GM23338 (cell line): ENCODE measurements at regions not wholly inside any gene's neighbourhood (a gene's known extent, or its start where the extent isn't known, plus 50 kb on each side); places are given as distances from the start of the nearest gene placed in this dataset.

Source experiments
- ATAC-seq: fragments of 200-7000 bp; cut with Tn5 transposase; 3 replicates; pipeline ENCODE4 v1.9.1; 2020
- DNase-seq: peaks from one replicate; pipeline ENCODE4 v3.0.0-alpha.2; 2015; ENCODE audit warnings: low spot score
- H2AFZ ChIP-seq: fragments of 200-600 bp; sonication (generic); 2 replicates; pipeline ENCODE4 v1.8.0; 2016; ENCODE audit warnings: antibody characterized with exemption, mild to moderate bottlenecking, moderate library complexity
- H3F3A ChIP-seq: fragments of 200-600 bp; sonication (generic); replicated peaks from 2 replicates; pipeline ENCODE4 v1.8.0; 2017; ENCODE audit warnings: antibody characterized with exemption, mixed run types, low read depth
- H3K27ac ChIP-seq: fragments of 200-600 bp; sonication (generic); 2 replicates; pipeline ENCODE4 v1.6.1; 2016; ENCODE audit warnings: low read depth
- H3K27me3 ChIP-seq: fragments of 200-600 bp; sonication (generic); 2 replicates; pipeline ENCODE4 v1.8.0; 2016; ENCODE audit warnings: mild to moderate bottlenecking, mixed run types, moderate library complexity; ENCODE audit not compliant: insufficient read depth
- H3K36me3 ChIP-seq: fragments of 200-600 bp; sonication (generic); 2 replicates; pipeline ENCODE4 v1.8.0; 2016; ENCODE audit warnings: mild to moderate bottlenecking; ENCODE audit not compliant: insufficient read depth
- H3K4me1 ChIP-seq: fragments of 200-600 bp; sonication (generic); 2 replicates; pipeline ENCODE4 v1.8.0; 2016; ENCODE audit warnings: mild to moderate bottlenecking, moderate library complexity; ENCODE audit not compliant: insufficient read depth
- H3K4me2 ChIP-seq: fragments of 200-600 bp; sonication (generic); 2 replicates; pipeline ENCODE4 v1.7.1; 2017; ENCODE audit warnings: mixed run types
- H3K4me3 ChIP-seq: fragments of 200-600 bp; sonication (generic); 2 replicates; pipeline ENCODE4 v1.6.1; 2016; ENCODE audit warnings: mixed run types
- H3K79me2 ChIP-seq: fragments of 200-600 bp; sonication (generic); replicated peaks from 2 replicates; pipeline ENCODE4 v1.8.0; 2017; ENCODE audit warnings: mild to moderate bottlenecking; ENCODE audit not compliant: insufficient read depth
- H3K9me2 ChIP-seq: fragments of 200-600 bp; sonication (generic); 2 replicates; pipeline ENCODE4 v1.8.0; 2017; ENCODE audit not compliant: insufficient read depth
- H4K20me1 ChIP-seq: fragments of 200-600 bp; sonication (generic); replicated peaks from 2 replicates; pipeline ENCODE4 v1.8.0; 2017; ENCODE audit warnings: mild to moderate bottlenecking; ENCODE audit not compliant: insufficient read depth
- H3K27ac Mint-ChIP-seq: 2 replicates; pipeline ENCODE4 v1.8.0; 2020; ENCODE audit warnings: inconsistent platforms, mild to moderate bottlenecking, moderate library complexity, mixed read lengths
- H3K27me3 Mint-ChIP-seq: 3 replicates; pipeline ENCODE4 v1.8.0; 2022; ENCODE audit warnings: low read depth, mild to moderate bottlenecking, moderate library complexity, mixed read lengths, inconsistent platforms; ENCODE audit not compliant: insufficient read depth, poor library complexity
- H3K36me3 Mint-ChIP-seq: 3 replicates; pipeline ENCODE4 v1.8.0; 2021; ENCODE audit warnings: low read depth, mild to moderate bottlenecking, inconsistent platforms, moderate library complexity, mixed read lengths
- H3K4me1 Mint-ChIP-seq: 3 replicates; pipeline ENCODE4 v1.8.0; 2020; ENCODE audit warnings: mild to moderate bottlenecking, inconsistent platforms, mixed read lengths
- H3K4me3 Mint-ChIP-seq: 3 replicates; pipeline ENCODE4 v1.8.0; 2021; ENCODE audit warnings: moderate library complexity, mild to moderate bottlenecking, inconsistent platforms, mixed read lengths
- H3K9me3 Mint-ChIP-seq: 3 replicates; pipeline ENCODE4 v1.8.0; 2020; ENCODE audit warnings: moderate library complexity, mild to moderate bottlenecking, inconsistent platforms, mixed read lengths
- CTCF ChIP-seq, 2 experiments: fragments of 200-600 bp in 1 of 2; sonication (generic) in 1 of 2; conservative IDR thresholded peaks; 2 replicates each; pipeline versions ENCODE4 v1.5.1 to v1.6.1; 2016 to 2017; ENCODE audit warnings: antibody characterized with exemption in 2 of 2, low read depth in 2 of 2, mild to moderate bottlenecking in 2 of 2, moderate library complexity in 1 of 2
- EZH2 ChIP-seq: fragments of 200-600 bp; sonication (generic); IDR thresholded peaks from one replicate; pipeline ENCODE4 v1.8.0; 2017; ENCODE audit warnings: antibody characterized with exemption, mild to moderate bottlenecking, low read depth; ENCODE audit not compliant: unreplicated experiment
- EZH2phosphoT487 ChIP-seq: fragments of 200-600 bp; sonication (generic); IDR thresholded peaks from one replicate; pipeline ENCODE4 v1.8.1; 2018; ENCODE audit warnings: antibody characterized with exemption; ENCODE audit not compliant: unreplicated experiment
- JUNB ChIP-seq: IDR thresholded peaks from one replicate; pipeline ENCODE4 v1.6.1; 2016; ENCODE audit warnings: antibody characterized with exemption; ENCODE audit not compliant: unreplicated experiment
- POLR2AphosphoS5 ChIP-seq: IDR thresholded peaks from 2 replicates; pipeline ENCODE4 v1.6.1; 2016; ENCODE audit warnings: antibody characterized with exemption, low read depth
- REST ChIP-seq: IDR thresholded peaks from one replicate; pipeline ENCODE4 v1.6.1; 2018; ENCODE audit warnings: antibody characterized with exemption; ENCODE audit not compliant: unreplicated experiment
- STAT1 ChIP-seq: IDR thresholded peaks from one replicate; pipeline ENCODE4 v1.6.1; 2016; ENCODE audit warnings: antibody characterized with exemption; ENCODE audit not compliant: unreplicated experiment
- ZNF331 ChIP-seq: fragments of 250-450 bp; sonication (Bioruptor Pico); IDR thresholded peaks from 2 replicates; pipeline ENCODE4 v1.5.0; 2020; ENCODE audit warnings: low read depth, mild to moderate bottlenecking, moderate library complexity
- ZNF462 ChIP-seq: fragments of 250-450 bp; sonication (Bioruptor Pico); IDR thresholded peaks from 2 replicates; pipeline ENCODE4 v1.5.0; 2020; ENCODE audit warnings: mild to moderate bottlenecking, moderate library complexity

- TF ChIP-seq ZNF462 (CRISPR knock-in tag), result no peak
- no peak for TF ChIP-seq CTCF (conservative IDR thresholded peaks at IDR 0.05; ENCODE audit: low read depth in 2 of 2)
Measured at GRCh38 chr10:52672880-52673279, 99.7 kb downstream of the MBL2 start (continued).

- Mint-ChIP-seq H3K9me3 (no peaks in the 10 kb centered on the region), H3K27me3 (no peaks in the 10 kb centered on the region), H3K27ac (no peak overlapping the region), H3K36me3 (no peaks in the 10 kb centered on the region), H3K4me3 (no peak overlapping the region), H3K4me1 (no peaks in the 10 kb centered on the region)
- Histone ChIP-seq H3K79me2 (no peaks in the 10 kb centered on the region), H3K27me3 (no peaks in the 10 kb centered on the region), H3K4me3 (no peak overlapping the region), H4K20me1 (no peaks in the 10 kb centered on the region), H3K4me2 (no peak overlapping the region), H2AFZ (no peak overlapping the region), H3K36me3 (no peaks in the 10 kb centered on the region), H3K27ac (no peak overlapping the region), H3K4me1 (no peaks in the 10 kb centered on the region), H3K9me2 (no peaks in the 10 kb centered on the region), H3F3A (no peaks in the 10 kb centered on the region)
- TF ChIP-seq JUNB, result no peak
- TF ChIP-seq CTCF (conservative IDR thresholded peaks at IDR 0.05; ENCODE audit: low read depth in 2 of 2), result no peak
- no peak for TF ChIP-seq STAT1
- no peak for TF ChIP-seq EZH2phosphoT487
- no peak for TF ChIP-seq POLR2AphosphoS5
- no peak for TF ChIP-seq REST
- TF ChIP-seq EZH2, result no peak
- TF ChIP-seq ZNF331 (CRISPR knock-in tag), result no peak
- ATAC-seq (no peak), DNase-seq (no peak)
Measured at GRCh38 chr10:52673468-52673867, 99.1 kb downstream of the MBL2 start.
